ENCODE measurements at regions not wholly inside any gene's neighbourhood (a gene's known extent, or its start where the extent isn't known, plus 50 kb on each side); places are given as distances from the start of the nearest gene placed in this dataset.

GRCh38 chr6:156402628-156403027, 374.6 kb upstream of the ARID1B start:
- no peak for FAIRE-seq

- no peak for FAIRE-seq
Measured at GRCh38 chr6:156402227-156402626, 375.0 kb upstream of the ARID1B start.

DNA sequence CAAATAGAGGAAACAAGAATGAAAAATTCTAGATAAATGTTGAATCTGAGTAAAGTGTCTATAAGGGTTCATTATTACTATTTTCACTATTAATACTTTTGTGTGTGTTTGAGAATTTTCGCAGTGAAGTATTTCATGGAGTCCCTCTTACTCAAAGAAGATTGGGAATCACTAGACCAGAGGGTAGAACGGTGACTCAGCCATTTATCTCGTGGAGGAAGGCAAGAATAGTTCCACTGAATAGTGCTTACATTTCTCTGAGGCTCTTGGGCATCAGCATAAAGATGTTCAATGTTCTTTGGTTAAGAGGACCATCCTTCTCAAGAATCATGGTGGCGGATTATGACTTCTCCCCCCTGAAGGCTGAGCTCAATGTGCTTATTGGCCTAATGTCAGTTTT, 376.7 kb upstream of the ARID1B start:
- no peak for FAIRE-seq

DNA sequence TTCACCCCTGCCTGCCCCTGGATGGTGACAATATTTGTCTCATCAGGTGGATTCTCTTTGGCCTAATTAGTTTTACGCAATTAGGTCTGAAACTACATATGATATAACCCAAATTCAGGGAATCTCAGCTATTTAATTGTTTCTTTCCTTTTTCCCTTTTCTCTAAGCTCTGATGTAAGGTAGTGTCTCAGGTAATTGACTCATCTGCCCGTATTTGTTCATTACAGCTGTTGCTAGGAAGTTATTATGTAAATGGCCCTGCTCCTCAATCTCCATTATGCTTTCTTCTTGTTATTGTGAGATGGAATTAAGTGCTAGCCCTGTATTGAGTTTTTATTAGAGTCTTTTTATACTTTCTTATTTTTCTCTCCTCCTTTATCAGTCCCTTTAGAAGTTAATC, 378.2 kb upstream of the ARID1B start:
- no peak for FAIRE-seq

- FAIRE-seq, result no peak
Measured at GRCh38 chr6:156398371-156398770, 378.8 kb upstream of the ARID1B start.

GRCh38 chr6:156396791-156397418, 380.3 kb upstream of the ARID1B start:
- no peak for FAIRE-seq

GRCh38 chr6:156396068-156396771, 381.0 kb upstream of the ARID1B start:
- FAIRE-seq, result no peak

- FAIRE-seq, result no peak
Measured at GRCh38 chr6:156395276-156395675, 381.9 kb upstream of the ARID1B start.

GRCh38 chr6:156392648-156393047, 384.5 kb upstream of the ARID1B start:
- FAIRE-seq, result no peak

DNA sequence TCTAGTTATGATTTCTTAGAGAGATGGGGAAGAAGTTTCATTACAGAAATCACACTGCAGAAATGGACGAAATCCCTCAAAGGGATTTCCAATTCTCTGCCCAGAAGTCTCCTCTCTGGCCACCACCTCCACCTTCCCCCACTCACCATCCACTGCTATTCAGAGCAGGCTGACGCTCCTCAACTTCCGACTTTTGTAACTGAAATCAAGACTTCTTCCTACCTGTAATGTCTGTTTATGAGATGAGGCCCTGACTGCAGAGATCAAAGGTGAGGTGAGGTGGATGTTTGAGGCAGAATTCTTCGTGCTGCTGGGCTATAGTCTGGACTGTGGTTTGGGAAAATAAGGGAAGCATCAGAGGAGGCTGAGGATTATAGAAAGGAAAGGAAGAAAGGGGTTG, 385.2 kb upstream of the ARID1B start:
- no peak for FAIRE-seq

DNA sequence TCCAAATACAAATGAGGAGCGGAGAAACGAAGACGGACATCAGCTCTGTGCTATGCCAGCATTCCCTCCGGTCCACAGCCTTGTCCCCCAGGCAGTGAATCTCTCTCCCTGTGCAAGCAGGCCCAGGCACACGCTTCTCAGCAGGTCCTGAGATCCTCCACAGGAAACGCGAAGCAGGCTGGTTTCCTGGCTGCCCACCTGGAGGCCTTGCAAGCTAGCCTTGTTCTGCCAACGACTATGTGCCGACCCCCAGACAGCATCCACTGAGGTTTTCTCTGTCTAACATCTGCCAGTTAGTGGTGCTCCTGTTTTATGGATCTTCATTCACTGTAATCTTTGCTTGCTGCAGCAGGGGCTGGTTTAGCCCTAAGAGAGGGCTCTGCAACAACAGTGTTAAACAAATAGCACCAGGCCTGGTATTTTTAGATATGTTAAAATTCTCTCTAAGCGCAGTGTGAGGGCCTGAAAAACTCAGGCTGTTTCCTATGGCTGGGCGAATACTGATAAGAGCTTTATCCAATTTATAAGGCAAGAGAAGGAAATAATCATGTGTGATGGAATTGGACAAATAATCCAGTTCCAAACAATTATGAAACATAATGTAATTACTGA, 386.0 kb upstream of the ARID1B start:
- FAIRE-seq, result no peak

DNA sequence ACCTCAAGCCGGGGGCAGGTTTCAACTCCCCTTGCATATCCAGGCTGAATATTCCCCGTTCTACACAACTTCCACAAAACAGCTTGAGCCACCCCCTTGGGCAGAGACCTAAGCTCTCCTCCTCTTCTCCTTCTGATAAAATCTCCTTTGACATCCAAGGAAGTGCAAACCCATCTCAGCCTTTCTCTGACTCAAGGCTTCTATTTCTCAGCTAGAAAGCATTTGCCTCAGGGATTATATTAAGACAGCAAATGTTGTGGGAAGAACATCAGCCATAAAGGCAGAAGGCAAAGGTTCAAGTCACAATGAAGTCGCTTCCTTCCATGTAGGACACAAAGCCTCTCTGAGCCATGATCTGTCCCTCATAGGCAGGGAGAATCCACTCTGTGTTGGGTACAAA, 386.6 kb upstream of the ARID1B start:
- no peak for FAIRE-seq

GRCh38 chr6:156389296-156389695, 387.9 kb upstream of the ARID1B start:
- FAIRE-seq, result no peak

DNA sequence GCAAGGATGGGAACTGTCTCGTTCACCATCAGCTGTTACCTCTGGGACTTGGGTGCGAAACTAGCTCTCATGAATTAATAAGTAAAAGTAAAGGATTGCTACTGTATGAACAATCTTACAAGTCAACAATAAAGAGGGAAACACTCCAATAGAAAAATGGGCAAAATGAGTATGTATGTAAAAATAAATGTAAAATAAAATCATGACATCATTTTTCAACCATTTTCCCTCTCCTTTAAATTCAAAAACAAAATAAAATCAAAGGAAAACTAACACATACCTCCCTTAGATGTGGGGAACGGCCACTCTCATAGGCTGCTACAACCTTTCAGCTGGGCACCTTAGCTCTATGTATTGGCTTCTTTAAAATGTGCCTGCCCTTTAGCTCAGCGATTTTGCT, 389.7 kb upstream of the ARID1B start:
- no peak for FAIRE-seq

- FAIRE-seq, result no peak
Measured at GRCh38 chr6:156383059-156383458, 394.1 kb upstream of the ARID1B start.

- FAIRE-seq, result no peak
Measured at GRCh38 chr6:156379392-156380289, 397.5 kb upstream of the ARID1B start.

DNA sequence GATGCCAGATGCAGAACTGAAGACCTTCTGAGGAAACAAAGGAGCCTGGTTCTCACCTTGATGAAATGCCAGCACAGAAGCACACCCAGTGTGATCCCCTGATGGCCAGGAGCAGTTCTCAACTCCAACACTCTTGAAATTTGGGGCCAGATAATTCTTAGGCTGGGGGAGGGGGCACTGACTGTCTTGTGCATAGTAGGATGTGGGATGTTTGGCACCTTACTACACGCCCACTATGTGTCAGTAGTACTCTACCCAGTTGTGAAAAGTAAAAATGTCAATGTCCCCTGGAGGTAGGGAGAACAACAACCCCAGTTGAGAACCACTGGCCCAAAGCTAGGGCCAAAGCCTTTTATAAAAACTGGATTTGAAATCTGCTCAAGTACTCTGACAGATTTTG, 398.3 kb upstream of the ARID1B start:
- FAIRE-seq, result no peak

DNA sequence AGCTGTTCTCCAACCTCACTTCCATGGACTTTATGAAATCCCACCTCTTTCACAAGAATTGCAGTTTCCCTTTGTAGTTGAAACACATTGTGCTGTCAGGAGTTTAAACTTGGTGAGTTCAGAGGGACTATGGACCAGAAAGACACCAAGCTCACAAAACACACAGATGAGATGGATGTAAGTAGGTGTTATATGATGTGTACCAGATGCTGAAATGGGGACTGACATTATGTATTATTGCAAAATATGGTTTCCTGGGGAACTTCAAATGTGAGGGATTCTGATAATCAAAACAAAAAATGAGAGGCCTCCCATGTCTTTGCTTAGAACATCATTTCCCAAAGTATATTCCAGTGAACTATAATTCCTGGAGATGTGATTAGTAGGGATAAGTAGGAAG, 401.1 kb upstream of the ARID1B start:
- no peak for FAIRE-seq

DNA sequence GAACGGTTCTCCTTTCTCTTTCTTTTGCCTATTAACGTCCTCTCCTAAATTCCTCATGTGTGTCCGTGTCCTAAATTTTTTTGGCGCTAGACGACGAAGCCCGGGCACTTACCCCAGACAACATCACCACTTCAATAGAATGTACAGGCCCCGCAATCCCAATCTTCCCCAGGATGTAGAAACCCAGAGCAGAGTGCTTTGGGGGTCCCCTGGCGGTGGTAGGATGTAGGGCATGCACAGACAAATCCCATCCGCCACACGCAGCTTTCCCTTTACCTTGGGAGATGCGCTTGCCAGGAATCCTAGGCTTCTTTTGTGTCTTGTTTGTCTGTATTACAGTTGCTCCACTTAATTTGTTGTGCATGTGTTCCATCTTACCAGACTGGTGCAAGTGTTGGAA, 417.3 kb upstream of the ARID1B start:
- FAIRE-seq, result no peak

DNA sequence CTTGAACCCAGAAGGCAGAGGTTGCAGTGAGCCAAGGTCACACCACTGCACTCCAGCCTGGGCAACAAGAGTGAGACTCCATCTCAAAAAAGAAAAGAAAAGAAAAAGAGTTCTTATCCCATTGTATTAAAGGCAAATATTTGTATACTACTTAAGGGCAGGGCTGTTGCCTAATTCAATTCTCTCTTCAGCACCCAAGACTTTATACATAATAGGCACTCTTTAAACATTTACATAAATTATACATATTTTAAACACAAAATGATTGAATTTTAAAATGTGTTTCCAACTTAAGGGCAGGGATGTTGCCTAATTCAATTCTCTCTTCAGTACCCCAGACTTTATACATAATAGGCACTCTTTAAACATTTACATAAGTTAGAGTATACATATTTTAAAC, 424.3 kb upstream of the ARID1B start:
- no peak for FAIRE-seq

GRCh38 chr6:156351346-156351966, 425.7 kb upstream of the ARID1B start:
- no peak for FAIRE-seq

- no peak for FAIRE-seq
Measured at GRCh38 chr6:156350337-156350736, 426.8 kb upstream of the ARID1B start.

DNA sequence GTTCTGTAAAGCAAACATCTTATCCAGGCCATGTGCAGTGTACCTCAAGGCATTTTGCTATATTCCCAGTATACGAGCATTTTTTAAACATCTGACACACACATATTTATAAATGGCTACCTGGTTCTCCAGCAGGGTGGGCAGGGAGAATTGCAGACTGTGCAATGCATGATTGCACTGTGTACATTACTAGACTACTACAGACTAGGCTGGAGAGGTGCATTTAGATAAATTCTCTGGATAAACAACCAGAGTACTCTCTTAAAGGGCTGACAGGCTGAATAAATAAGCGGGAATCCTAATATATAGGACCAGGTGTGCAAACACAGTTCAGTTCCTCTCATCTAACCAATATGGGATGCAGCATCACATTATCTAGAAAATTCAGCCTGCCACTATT, 428.3 kb upstream of the ARID1B start:
- FAIRE-seq, result no peak

All from endometrium (tissue), 2 donors.